22Rv1 (cell line): ENCODE measurements at regions not wholly inside any gene's neighbourhood (a gene's known extent, or its start where the extent isn't known, plus 50 kb on each side); places are given as distances from the start of the nearest gene placed in this dataset.

Experiments used
- CTCF ChIP-seq: fragments of 450-650 bp; IDR thresholded peaks from 2 replicates; pipeline ENCODE4 v1.5.1; 2017; ENCODE audit warnings: mild to moderate bottlenecking
- ZFX ChIP-seq: fragments of 450-650 bp; IDR thresholded peaks from 2 replicates; pipeline ENCODE4 v1.6.1; 2017; ENCODE audit warnings: antibody characterized with exemption, borderline replicate concordance

GRCh38 chr10:86580521-86580891, 58.9 kb upstream of the WAPL start:
- TF ChIP-seq CTCF (no peak), ZFX (no peak)
